VCaP (cell line): ENCODE measurements at regions not wholly inside any gene's neighbourhood (a gene's known extent, or its start where the extent isn't known, plus 50 kb on each side); places are given as distances from the start of the nearest gene placed in this dataset.

Source experiments
- H3K27ac ChIP-seq: fragments of 450-650 bp; 2 replicates; pipeline ENCODE4 v1.5.1; 2017
- CTCF ChIP-seq: fragments of 450-650 bp; conservative IDR thresholded peaks from 2 replicates; pipeline ENCODE4 v1.5.1; 2017; ENCODE audit warnings: mild to moderate bottlenecking, moderate library complexity

DNA sequence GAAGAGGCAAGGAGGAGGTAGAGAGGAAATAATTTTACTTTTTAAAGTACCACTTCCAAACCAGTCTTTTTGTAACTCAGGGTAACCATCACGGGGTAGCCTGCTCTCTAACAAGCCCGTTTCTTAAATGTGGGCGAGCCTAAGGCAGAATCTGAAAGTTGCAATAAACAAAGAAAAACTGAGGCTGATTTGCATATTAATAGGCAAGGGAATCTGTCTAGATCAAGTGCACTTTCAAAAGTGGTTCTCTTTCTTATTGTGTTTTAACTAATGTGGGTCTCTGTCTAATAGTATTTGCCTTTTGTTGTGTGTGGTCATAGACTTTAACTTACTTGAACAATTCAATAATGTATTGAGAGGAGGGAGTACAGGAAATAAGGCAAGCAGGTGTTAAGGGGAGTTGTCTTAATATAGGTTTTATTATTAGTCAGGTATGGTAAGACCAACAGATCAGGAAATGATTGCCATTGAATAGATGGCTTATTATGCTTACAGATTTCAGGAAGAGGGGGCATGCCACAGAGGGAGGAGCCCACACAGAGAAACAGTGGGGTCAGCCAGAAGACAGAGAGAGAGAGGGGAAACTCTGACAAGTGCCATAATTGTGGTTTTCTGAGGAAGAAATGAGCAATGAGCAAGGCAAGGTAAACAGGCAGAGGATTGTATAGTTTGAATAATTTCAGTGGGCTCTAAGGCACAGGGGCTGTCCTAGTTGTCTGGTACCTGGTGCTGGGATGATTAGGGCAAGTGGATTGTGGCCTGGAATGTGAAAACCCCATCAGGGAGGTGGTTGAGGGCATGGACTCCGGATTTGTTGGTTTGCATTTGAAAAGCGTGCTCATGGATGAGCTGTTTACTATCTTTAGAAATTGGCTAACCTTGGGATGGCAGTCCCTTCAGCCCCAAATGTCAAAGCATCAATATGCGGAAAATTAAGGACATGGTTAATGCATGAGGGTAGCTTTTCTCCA, 237.2 kb downstream of the TOX3 start:
- TF ChIP-seq CTCF, result no peak

GRCh38 chr16:52308051-52308450, 238.9 kb downstream of the TOX3 start:
- H3K27ac ChIP-seq, result no peak overlapping the region
- no peak for TF ChIP-seq CTCF

More for the DNA sequence above, 237.2 kb downstream of the TOX3 start:
- no peak overlapping the region for H3K27ac ChIP-seq

- no peak overlapping the region for H3K27ac ChIP-seq
- TF ChIP-seq CTCF, result no peak
These were observed 245.9 kb downstream of the TOX3 start for GRCh38 chr16:52301026-52301425.

- TF ChIP-seq CTCF, result no peak
- H3K27ac ChIP-seq, result no peak overlapping the region
These were observed 248.2 kb downstream of the TOX3 start for GRCh38 chr16:52298769-52299168.

DNA sequence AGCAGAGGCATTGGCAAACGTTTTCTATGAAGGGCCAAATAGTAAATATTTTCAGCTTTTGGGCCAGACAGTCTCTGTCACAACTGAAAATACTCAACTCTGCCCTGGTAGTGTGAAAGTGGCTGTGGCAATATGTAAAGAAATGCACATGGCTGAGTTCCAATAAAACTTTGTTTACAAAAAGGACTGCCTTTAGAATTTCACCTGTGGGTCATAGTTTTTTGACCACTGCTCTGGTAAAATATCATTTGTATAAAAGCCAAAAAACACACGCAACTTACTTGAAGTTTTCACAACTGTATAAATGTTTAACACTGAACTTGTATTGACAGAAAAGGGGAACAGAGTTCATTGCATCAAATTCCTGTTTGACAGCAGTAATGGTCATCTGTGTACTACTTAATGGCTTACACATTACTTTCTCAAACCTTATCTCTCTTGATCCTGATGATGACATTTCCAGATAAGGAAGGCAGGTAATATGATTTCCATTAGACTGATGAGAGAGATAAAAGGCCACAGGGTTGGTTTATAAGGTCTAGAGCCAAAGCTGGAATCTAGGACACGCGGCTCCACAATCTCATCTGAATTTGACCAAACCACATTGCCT, 250.1 kb downstream of the TOX3 start:
- peak overlapping the region; percentile 64 for H3K27ac ChIP-seq

DNA sequence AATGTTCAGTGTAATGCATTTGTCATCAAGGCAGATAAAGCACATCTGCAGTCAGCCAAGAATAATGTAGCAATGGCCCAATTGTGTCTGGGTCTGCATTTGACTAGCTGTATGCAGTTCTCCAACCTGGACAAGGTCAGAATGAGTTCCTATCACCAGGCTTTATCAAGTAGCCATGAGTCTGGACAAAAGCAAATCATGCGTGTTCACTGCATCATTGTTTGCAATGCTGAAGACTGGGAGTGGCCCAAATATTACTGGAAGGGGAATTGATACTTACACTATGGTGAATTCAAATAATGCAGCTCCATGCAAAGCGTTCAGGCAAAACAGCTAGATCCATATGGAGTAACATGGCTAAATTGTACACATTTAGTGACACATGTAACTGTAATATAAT, 250.9 kb downstream of the TOX3 start:
- peak overlapping the region; percentile 64 for H3K27ac ChIP-seq
- TF ChIP-seq CTCF, result no peak

DNA sequence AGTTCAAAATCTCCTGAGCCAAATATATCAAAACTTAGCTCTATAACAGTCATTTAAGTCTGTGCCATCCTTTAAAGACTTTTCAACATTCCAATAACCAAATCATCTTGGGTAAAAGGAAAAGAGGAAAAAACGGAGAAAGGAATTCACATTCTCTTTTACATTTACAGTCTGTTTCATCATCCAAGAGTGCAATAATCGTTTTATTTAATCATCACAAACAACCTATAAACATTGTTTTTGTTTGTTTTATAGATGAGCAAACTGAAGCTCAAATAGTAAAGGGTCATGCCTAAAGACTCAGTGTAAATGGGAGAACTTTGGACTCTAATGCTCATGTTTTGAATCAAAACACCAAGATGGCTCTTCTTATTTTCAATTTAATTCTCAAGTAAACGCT, 252.3 kb downstream of the TOX3 start:
- TF ChIP-seq CTCF, result no peak
- H3K27ac ChIP-seq, result peak overlapping the region; percentile 64

GRCh38 chr16:52293204-52293603, 253.7 kb downstream of the TOX3 start:
- no peak for TF ChIP-seq CTCF
- H3K27ac ChIP-seq, result peak overlapping the region; percentile 64
